HG03103 (cell line): ENCODE measurements at regions not wholly inside any gene's neighbourhood (a gene's known extent, or its start where the extent isn't known, plus 50 kb on each side); places are given as distances from the start of the nearest gene placed in this dataset.
"Not testable (repeated sequence)": the region's sequence is repeated elsewhere in the genome, so short reads cannot be mapped to it uniquely, and the experiment has no call there.

Experiments used
- ATAC-seq: cut with Tn5 transposase; IDR thresholded peaks from one replicate; pipeline ENCODE4 v1.9.1; 2021; ENCODE audit warnings: low read depth; ENCODE audit not compliant: unreplicated experiment

- ATAC-seq: no peak
Observed at GRCh38 chr6:80449726-80450125, 343.3 kb downstream of the BCKDHB start.

- ATAC-seq: no peak
Observed at GRCh38 chr6:80446454-80447045, 340.1 kb downstream of the BCKDHB start.

DNA sequence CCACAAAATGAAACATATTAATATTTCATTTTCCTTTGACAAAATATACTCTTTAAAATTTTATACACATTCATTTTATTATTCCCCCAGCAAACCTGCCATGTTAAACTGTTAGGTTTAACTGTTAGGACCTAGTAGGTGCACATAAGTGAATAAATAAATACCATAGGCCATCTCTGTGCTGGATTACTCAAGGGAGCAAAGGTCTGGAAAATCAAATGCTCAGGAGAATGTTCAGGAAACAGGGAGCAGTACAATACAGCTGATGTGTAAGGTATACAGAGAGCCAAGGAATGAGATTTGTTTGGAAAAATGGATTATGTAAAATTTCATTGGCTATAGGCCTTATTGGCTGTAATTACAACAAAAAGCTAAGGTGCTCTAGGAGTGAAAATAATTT, 339.3 kb downstream of the BCKDHB start:
- no peak for ATAC-seq

- ATAC-seq: no peak
Observed at GRCh38 chr6:80442366-80442765, 335.9 kb downstream of the BCKDHB start.

- no peak for ATAC-seq
Observed at GRCh38 chr6:80441131-80441530, 334.7 kb downstream of the BCKDHB start.

DNA sequence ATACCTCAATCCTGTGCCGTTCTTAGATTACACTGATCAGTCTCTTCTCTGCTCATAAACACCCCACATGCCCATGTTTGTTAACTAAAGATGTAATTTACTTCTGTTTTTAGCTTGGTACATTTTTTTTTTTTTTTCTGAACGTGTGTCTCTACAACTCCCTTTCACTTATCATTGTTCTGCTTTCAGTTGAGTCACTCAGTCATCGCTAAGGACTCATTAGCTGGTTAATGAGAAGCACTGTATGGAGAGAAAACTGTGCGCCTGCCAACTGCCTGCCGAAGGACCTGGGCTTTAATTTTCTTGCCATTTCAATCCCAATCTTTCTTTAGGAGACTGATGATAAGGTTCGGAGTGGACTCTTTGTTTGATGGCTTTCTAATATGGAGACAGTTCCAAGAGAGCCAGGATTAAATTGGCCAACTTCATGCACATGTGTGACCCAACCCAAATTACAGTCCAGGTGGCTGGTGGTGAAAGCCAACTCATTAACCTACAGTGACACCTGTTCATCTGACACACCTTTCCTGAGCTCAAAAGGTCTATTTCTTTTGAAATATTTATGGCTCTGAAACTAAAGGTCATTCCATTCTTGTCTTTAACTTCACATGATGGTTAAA, 334.1 kb downstream of the BCKDHB start:
- no peak for ATAC-seq

- ATAC-seq: no peak
Observed at GRCh38 chr6:80439721-80440470, 333.4 kb downstream of the BCKDHB start.

- no peak for ATAC-seq
Observed at GRCh38 chr6:80438772-80439171, 332.3 kb downstream of the BCKDHB start.

DNA sequence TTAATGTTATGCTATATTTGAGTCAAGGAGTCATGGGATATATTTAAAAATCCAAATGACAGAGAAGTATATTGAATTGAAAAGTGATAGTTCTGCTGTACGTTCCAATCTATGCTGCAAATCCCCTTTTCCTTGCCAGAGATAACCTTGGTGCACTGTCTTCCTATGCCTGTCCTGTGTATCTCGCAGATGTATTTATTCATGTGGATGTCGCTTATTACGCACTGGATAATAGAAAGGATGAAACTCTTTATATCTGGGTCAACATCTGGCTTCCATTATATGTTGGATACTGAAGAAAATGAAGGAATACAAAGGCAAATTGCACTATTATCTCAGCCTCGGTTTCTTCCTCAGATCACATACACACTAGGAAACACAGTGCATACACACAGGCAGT, 331.3 kb downstream of the BCKDHB start:
- no peak for ATAC-seq

DNA sequence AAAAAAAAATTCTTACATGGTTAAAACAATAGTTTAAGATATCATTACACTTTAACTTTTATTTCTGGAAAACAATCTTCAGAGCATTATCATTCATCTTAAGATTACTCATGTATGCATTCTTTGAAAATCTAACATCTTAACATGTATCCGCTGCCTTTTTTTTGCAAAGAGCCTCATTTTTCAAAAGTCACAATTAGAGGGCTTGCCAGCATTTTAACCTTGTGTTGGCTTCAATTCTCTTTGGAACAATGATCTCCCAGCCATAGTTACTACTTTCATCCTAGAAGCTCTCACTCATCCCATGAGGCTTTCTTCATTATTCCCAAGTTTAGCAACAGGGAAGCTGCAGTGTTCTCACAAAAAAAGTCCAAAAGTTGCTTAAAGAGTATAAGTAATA, 330.8 kb downstream of the BCKDHB start:
- no peak for ATAC-seq

GRCh38 chr6:80436663-80437062, 330.2 kb downstream of the BCKDHB start:
- no peak for ATAC-seq

GRCh38 chr6:80435457-80435856, 329.0 kb downstream of the BCKDHB start:
- ATAC-seq: no peak

- no peak for ATAC-seq
Observed at GRCh38 chr6:80434691-80435350, 328.4 kb downstream of the BCKDHB start.

GRCh38 chr6:80433673-80434025, 327.2 kb downstream of the BCKDHB start:
- ATAC-seq: no peak

DNA sequence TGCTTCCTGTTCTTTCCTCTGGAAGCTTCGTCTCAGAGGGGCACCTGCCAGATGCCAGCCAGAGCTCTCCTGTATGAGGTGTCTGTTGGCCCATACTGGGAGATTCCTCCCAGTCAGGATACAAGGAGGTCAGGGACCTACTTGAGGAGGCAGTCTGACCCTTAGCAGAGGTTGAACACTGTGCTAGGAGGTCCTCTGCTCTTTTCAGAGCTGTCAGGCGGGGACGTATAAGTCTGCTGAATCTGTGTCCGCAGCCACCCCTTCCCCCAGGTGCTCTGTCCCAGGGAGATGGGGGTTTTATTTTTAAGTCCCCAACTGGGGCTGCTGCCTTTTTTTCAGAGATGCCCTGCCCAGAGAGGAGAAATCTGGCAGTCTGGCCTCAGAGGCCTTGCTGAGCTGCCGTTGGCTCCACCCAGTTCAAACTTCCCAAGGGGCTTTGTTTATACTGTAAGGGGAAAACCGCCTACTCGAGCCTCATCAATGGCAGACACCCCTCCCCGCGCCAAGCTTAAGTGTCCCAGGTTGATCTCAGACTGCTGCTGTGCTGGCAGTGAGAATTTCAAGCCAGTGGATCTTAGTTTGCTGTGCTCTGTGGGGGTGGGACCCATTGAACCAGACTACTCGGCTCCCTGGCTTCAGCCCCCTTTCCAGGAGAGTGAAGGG, 326.7 kb downstream of the BCKDHB start:
- no peak for ATAC-seq

GRCh38 chr6:80425089-80425823, 318.8 kb downstream of the BCKDHB start:
- no peak for ATAC-seq

- no peak for ATAC-seq
Observed at GRCh38 chr6:80411486-80411885, 305.0 kb downstream of the BCKDHB start.

DNA sequence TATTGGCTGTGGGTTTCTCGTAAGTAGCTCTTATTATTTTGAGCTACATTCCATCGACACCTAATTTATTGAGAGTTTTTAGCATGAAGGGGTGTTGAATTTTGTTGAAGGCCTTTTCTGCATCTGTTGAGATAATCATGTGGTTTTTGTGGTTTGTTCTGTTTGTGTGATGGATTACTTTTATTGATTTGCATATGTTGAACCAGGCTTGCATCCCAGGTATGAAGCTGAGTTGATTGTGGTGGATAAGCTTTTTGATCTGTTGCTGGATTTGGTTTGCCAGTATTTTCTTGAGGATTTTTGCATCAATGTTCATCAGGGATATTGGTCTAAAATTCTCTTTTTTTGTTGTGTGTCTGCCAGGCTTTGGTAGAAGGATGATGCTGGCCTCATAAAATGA, 301.5 kb downstream of the BCKDHB start:
- ATAC-seq: not testable (repeated sequence)

DNA sequence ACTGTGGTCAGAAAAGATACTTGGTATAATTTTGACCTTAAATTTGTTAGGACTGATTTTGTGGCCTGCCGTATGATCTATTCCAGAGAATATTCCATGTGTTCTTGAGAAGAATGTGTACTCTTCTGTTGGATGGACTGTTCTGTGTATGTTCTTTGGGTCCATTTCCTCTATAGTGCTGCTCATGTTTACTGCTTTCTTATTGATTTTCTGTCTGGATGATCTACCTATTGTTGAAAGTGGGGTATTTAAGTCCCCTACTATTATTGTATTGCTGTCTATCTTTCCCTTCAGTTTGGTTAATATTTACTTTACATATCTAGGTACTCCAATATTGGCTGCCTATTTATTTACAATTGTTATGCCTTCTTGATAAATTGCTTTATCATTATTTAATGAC, 298.4 kb downstream of the BCKDHB start:
- ATAC-seq: no peak

DNA sequence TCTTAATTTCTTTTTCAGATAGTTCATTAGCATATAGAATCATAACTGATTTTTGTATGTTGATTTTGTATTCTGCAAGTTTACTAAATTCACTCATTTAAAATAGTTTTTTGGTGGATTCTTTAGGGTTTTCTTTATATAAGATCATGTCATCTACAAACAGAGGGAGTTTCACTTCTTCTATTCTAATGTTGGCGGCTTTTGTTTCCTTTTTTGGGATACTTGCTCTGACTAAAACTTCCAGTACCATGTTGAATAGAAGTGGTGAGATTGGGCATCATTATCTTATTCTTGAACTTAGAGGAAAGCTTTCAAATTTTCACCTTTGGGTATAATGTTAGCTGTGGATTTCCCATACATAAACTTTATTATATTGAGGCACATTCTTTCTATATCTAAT, 296.9 kb downstream of the BCKDHB start:
- ATAC-seq: no peak
